Stimulated activated CD4-positive, alpha-beta T cell treated with anti-CD3 and anti-CD28 coated beads, Interleukin-15, amount 100 ng/mL, for 24 hours (primary cell): ENCODE measurements at regions not wholly inside any gene's neighbourhood (a gene's known extent, or its start where the extent isn't known, plus 50 kb on each side); places are given as distances from the start of the nearest gene placed in this dataset.

ENCODE experiments used
- DNase-seq: peaks from one replicate; pipeline ENCODE4 v3.0.0-alpha.2; 2020

DNA sequence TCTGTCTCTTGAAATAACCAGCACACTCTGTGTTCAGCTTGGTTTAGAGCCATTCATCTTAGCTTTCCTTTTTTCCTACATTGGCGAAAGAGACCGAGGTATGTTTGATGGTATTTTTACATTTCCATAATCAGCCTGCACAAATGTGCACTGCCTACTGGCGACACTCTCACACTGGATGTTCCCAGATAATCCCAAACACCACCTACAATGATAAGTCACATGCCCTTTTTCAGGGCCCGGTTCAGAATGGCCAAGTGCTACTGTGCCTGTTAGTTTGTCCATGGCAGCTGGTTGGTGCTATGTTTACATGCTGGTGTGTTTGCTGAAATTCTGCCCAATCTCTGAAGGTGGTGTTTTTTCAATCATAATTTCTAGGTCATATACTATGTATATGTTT lies 80.8 kb upstream of the NR3C2 start:
- DNase-seq, result no peak

DNA sequence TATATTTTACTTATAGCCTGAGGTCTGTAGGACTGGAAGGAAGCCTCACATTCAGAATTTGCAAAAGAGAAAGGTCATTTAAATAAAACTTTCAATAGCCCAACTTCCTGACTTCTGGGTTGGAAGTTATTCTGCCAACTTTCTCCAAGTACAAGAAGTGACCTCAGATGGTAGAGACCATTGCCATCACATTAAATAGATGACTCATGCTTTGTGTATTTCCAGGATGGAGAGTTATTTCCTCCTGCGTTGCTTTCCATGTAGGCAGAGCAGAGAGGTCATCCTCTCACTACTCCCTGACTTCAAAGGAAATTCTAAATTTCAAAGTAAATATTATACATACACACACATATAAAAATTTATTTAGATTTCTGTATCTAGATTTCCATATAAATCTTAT lies 73.0 kb upstream of the NR3C2 start:
- no peak for DNase-seq

DNA sequence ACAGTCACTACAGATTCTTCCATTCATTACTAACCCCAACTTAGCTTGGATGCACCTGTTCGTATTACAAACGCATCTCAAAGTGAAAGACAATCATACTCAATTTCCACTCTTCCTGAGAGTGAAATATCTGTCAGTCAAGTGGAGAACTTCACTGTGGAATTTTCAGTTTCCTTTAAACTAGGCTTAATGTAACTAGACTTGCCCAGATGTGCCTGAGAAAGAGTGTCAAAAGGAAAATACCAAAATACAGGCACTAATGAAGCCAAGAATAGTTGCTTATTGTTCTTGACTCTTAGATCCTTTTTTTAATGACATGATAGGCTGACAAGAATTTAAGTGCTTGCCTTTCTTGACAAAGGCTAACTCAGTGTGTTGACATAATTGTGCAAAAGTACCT lies 72.4 kb upstream of the NR3C2 start:
- DNase-seq, result no peak

DNA sequence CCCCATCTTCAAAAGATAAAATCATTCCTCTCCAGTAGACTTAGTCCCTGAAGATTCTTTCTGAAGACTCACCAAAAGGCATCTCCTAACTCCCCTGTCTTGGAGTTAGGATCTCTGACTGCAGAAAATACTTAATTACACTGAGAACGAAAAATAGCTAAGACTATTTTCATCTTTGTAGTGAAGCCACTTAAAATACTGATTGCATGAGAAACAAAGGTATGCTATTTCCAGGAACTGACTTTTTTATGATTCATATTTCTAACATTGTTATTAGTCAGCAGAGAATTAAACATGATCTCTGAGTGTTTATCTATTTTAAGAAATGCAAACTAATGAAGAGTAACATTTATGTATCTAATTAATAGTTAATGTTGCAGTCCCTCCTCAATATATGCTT lies 71.8 kb upstream of the NR3C2 start:
- DNase-seq, result no peak

DNA sequence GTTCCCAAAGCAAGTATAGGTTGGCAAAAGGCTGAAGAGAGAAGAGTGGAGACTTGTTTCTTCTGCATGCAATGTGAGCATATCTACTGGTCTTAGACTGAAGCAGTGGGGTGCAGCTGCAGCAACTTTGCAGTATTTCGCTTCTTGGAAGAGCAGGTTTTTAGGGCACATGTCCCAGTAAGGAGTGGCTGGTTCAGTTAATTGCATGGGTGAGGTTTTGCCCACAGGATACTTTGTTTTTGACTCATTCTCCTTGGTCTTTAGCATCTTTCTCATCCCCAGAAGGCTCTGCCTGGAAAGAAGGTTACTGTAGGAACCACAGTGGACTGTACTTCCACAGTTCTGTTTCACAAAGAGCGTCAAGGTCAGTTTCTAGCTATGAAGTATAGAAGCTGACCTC lies 68.0 kb upstream of the NR3C2 start:
- DNase-seq, result no peak

DNA sequence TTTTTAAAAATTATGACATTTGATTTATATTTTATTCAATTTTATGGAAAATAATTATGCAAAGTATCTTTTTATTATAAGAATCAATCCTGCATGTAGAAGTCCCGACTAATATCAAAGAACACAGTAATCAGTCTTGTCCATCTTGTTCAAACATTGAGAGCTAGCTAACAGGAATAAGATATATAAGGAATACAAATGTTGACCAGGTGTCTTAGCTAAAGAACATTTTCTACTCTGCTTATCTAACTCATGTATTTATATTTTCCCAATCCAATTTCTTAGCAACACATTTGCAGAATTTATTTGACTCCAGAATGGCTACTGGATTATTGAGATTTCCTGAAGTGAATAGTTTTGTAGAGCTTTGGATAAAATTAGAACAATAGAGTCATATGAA lies 61.5 kb upstream of the NR3C2 start:
- DNase-seq, result no peak

DNA sequence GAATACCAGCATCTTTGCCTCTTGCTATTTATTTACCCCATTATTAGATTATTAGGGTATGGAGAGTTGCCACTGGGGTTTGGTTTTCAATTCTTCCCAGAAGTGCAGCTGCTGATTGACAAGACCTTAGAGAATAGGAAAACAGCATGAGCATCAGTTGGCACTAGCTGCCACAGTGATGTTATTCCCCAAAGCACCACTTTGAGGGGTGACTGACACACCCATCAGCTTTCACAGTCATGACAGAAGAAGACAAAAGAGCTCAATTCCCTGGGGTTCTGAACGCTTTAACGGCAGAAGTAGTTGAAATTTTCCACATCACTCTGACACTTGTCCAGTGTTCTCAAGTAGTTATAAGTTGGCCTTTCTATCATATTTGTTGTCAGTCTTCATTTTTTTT lies 55.0 kb upstream of the NR3C2 start:
- DNase-seq, result no peak

DNA sequence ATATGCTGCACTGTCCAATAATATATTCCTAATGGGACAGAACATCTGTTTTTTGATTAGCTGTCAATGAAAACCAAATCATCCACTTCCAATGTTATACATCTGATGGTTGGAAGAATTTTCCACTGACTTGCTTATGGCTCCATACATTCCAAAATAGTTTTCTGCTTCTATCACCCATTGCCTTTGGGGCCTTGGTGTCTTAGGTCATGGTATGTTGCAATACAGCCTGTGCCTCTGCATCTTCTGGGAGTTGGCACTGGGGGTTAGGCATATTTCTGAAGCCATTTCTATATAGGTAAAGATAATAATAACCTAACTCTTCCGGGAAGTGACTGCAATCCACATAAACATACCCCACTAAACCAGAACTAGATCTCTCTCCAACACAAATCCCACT lies 53.2 kb upstream of the NR3C2 start:
- DNase-seq, result no peak
